Tibial nerve (tissue), 3 donors: ENCODE measurements at regions not wholly inside any gene's neighbourhood (a gene's known extent, or its start where the extent isn't known, plus 50 kb on each side); places are given as distances from the start of the nearest gene placed in this dataset.

Experiments used
- POLR2A ChIP-seq, 2 donors: fragments of 450-650 bp; IDR thresholded peaks; one replicate each; pipeline ENCODE4 v1.6.1; 2017; ENCODE audit warnings: antibody characterized with exemption in 2 of 2, mild to moderate bottlenecking in 2 of 2, moderate library complexity in 2 of 2
- TF ChIP-seq, protein P1 (sequence below), 5 experiments: fragments of 200-600 bp in 3 of 5; fragments of 450-650 bp in 2 of 5; sonication (generic) in 3 of 5; IDR thresholded peaks; one replicate each; pipeline ENCODE4 v1.5.1; 2016 to 2019; ENCODE audit warnings: antibody characterized with exemption in 5 of 5, mild to moderate bottlenecking in 3 of 5, moderate library complexity in 2 of 5

GRCh38 chr20:11165789-11166188 lies 492.0 kb upstream of the JAG1 start:
- TF ChIP-seq POLR2A (IDR thresholded peaks at IDR 0.05) = no peak
- TF ChIP-seq, protein P1, sequence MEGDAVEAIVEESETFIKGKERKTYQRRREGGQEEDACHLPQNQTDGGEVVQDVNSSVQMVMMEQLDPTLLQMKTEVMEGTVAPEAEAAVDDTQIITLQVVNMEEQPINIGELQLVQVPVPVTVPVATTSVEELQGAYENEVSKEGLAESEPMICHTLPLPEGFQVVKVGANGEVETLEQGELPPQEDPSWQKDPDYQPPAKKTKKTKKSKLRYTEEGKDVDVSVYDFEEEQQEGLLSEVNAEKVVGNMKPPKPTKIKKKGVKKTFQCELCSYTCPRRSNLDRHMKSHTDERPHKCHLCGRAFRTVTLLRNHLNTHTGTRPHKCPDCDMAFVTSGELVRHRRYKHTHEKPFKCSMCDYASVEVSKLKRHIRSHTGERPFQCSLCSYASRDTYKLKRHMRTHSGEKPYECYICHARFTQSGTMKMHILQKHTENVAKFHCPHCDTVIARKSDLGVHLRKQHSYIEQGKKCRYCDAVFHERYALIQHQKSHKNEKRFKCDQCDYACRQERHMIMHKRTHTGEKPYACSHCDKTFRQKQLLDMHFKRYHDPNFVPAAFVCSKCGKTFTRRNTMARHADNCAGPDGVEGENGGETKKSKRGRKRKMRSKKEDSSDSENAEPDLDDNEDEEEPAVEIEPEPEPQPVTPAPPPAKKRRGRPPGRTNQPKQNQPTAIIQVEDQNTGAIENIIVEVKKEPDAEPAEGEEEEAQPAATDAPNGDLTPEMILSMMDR (IDR thresholded peaks at IDR 0.05) = no peak
